ENCODE measurements at regions not wholly inside any gene's neighbourhood (a gene's known extent, or its start where the extent isn't known, plus 50 kb on each side); places are given as distances from the start of the nearest gene placed in this dataset.

DNA sequence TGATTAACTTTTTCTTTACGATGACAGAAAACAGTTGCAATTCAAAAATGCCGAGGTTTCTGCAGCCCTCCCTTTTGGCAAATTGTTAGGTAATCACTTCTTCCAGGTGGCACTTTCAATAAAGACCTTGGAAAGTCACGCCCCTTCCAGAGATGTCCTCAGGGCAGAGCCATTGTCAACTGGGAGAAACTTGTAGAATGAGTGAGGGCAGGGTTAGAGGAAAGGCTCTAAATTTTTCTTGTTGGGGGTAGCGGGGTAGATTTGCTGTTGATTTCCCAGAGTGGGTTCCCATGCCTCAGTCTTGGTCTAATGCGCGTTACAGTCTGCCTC, 421.1 kb downstream of the FGF9 start:
- H2AFZ ChIP-seq (ENCODE audit: low read length): no peak overlapping the region
- no peaks in the 10 kb centered on the region for H3K9me3 ChIP-seq (ENCODE audit: insufficient read depth, low read depth, low read length)
- no peaks in the 10 kb centered on the region for H3K27me3 ChIP-seq (ENCODE audit: insufficient read depth, low read length, poor library complexity, severe bottlenecking)
- H3K9ac ChIP-seq (ENCODE audit: low read depth, low read length, poor library complexity, severe bottlenecking): no peak overlapping the region
- no peaks in the 10 kb centered on the region for H3K9me2 ChIP-seq (replicated peaks; ENCODE audit: low read depth, low read length)
- H4K20me1 ChIP-seq (ENCODE audit: insufficient read depth, low read length, poor library complexity, severe bottlenecking): no peaks in the 10 kb centered on the region
- TF ChIP-seq, protein P1, sequence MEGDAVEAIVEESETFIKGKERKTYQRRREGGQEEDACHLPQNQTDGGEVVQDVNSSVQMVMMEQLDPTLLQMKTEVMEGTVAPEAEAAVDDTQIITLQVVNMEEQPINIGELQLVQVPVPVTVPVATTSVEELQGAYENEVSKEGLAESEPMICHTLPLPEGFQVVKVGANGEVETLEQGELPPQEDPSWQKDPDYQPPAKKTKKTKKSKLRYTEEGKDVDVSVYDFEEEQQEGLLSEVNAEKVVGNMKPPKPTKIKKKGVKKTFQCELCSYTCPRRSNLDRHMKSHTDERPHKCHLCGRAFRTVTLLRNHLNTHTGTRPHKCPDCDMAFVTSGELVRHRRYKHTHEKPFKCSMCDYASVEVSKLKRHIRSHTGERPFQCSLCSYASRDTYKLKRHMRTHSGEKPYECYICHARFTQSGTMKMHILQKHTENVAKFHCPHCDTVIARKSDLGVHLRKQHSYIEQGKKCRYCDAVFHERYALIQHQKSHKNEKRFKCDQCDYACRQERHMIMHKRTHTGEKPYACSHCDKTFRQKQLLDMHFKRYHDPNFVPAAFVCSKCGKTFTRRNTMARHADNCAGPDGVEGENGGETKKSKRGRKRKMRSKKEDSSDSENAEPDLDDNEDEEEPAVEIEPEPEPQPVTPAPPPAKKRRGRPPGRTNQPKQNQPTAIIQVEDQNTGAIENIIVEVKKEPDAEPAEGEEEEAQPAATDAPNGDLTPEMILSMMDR (conservative IDR thresholded peaks at IDR 0.05; ENCODE audit: low read length): no peak
- TF ChIP-seq EZH2phosphoT487 (IDR thresholded peaks at IDR 0.05; ENCODE audit: borderline replicate concordance): no peak
- H3K4me2 ChIP-seq (ENCODE audit: low read depth, low read length, poor library complexity, severe bottlenecking): no peak overlapping the region
- no peaks in the 10 kb centered on the region for H3K4me1 ChIP-seq (ENCODE audit: insufficient read depth, low read length, poor library complexity, severe bottlenecking)
- H3K4me3 ChIP-seq (ENCODE audit: low read length, poor library complexity, severe bottlenecking): no peak overlapping the region
- H3F3A ChIP-seq (ENCODE audit: low read depth): no peaks in the 10 kb centered on the region
- H3K36me3 ChIP-seq (ENCODE audit: insufficient read depth, low read length): no peaks in the 10 kb centered on the region
- H3K79me2 ChIP-seq (ENCODE audit: insufficient read depth, low read length): no peaks in the 10 kb centered on the region

DNA sequence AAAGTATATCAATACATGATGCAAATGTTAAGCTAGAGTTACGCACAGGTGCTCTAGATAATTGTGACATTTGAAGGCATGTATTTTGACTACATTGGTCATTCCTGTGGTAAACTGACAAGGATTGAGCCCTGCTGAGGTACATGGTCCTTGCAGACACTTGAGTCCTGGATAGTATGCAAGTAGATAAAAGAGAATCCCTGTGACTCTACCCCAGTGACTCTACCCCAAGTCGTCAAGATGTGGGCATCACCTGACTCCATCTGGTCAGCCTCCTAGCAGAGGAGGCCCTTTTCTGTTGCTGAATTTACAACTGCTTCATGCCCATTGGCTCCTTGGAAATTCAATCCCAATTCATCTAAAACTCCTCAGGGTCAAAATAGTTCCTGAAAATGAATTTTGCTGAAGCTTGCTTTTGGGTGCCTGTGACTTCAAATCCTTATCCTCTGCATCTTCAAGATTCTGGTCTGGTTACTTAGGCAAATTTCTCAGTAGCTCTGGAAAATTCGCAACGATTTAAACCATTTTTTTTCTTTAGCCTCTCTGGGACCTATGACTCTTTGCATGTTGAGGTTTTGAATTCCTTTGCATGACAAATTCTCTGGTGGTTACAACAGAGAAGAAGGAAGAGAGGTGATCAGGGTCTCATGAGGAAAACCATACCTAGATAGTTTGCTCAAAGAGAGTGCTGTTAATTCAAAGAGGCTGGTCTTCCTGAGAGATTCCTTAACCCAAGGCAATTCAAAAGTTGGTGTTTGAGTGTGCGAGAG, 422.1 kb downstream of the FGF9 start:
- H2AFZ ChIP-seq (ENCODE audit: low read length): no peak overlapping the region
- no peak for TF ChIP-seq EZH2phosphoT487 (IDR thresholded peaks at IDR 0.05; ENCODE audit: borderline replicate concordance)
- TF ChIP-seq, protein P1 (conservative IDR thresholded peaks at IDR 0.05; ENCODE audit: low read length): no peak
- no peaks in the 10 kb centered on the region for H4K20me1 ChIP-seq (ENCODE audit: insufficient read depth, low read length, poor library complexity, severe bottlenecking)
- H3F3A ChIP-seq (ENCODE audit: low read depth): no peaks in the 10 kb centered on the region
- H3K79me2 ChIP-seq (ENCODE audit: insufficient read depth, low read length): no peaks in the 10 kb centered on the region
- H3K9me3 ChIP-seq (ENCODE audit: insufficient read depth, low read depth, low read length): no peaks in the 10 kb centered on the region
- H3K9ac ChIP-seq (ENCODE audit: low read depth, low read length, poor library complexity, severe bottlenecking): no peak overlapping the region
- no peaks in the 10 kb centered on the region for H3K9me2 ChIP-seq (replicated peaks; ENCODE audit: low read depth, low read length)
- H3K27me3 ChIP-seq (ENCODE audit: insufficient read depth, low read length, poor library complexity, severe bottlenecking): no peaks in the 10 kb centered on the region
- no peaks in the 10 kb centered on the region for H3K36me3 ChIP-seq (ENCODE audit: insufficient read depth, low read length)
- H3K4me2 ChIP-seq (ENCODE audit: low read depth, low read length, poor library complexity, severe bottlenecking): no peak overlapping the region
- H3K4me3 ChIP-seq (ENCODE audit: low read length, poor library complexity, severe bottlenecking): no peak overlapping the region
- H3K4me1 ChIP-seq (ENCODE audit: insufficient read depth, low read length, poor library complexity, severe bottlenecking): no peaks in the 10 kb centered on the region

DNA sequence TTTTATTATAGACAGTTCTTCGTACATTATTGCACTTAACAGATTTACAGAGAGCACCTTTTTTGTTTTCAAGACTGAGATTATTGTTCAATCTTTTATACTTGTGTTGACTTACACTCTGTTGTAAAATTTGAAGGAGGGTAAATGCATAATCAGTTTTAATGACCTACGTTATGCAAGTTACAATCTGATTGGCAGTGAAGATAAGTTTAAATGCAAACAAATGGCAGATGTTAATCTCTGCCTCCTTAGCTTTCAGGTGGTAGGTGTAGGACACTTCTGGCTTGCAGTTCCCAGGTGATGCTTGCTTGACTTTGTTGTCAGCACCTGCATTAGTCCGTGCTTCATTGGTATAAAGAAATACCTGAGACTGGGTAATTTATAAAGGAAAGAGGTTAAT, 424.9 kb downstream of the FGF9 start:
- Histone ChIP-seq H3K9me3 (ENCODE audit: insufficient read depth, low read depth, low read length) (no peaks in the 10 kb centered on the region), H3K27me3 (ENCODE audit: insufficient read depth, low read length, poor library complexity, severe bottlenecking) (no peaks in the 10 kb centered on the region), H3K4me3 (ENCODE audit: low read length, poor library complexity, severe bottlenecking) (no peak overlapping the region), H3K79me2 (ENCODE audit: insufficient read depth, low read length) (no peaks in the 10 kb centered on the region), H3K9me2 (replicated peaks; ENCODE audit: low read depth, low read length) (no peaks in the 10 kb centered on the region), H3F3A (ENCODE audit: low read depth) (no peaks in the 10 kb centered on the region), H4K20me1 (ENCODE audit: insufficient read depth, low read length, poor library complexity, severe bottlenecking) (no peaks in the 10 kb centered on the region), H3K36me3 (ENCODE audit: insufficient read depth, low read length) (no peaks in the 10 kb centered on the region), H2AFZ (ENCODE audit: low read length) (no peak overlapping the region), H3K4me1 (ENCODE audit: insufficient read depth, low read length, poor library complexity, severe bottlenecking) (no peaks in the 10 kb centered on the region), H3K4me2 (ENCODE audit: low read depth, low read length, poor library complexity, severe bottlenecking) (no peak overlapping the region), H3K9ac (ENCODE audit: low read depth, low read length, poor library complexity, severe bottlenecking) (no peak overlapping the region)
- TF ChIP-seq, protein P1 (conservative IDR thresholded peaks at IDR 0.05; ENCODE audit: low read length): no peak
- TF ChIP-seq EZH2phosphoT487 (IDR thresholded peaks at IDR 0.05; ENCODE audit: borderline replicate concordance): no peak
